BE2C (cell line): ENCODE measurements at regions not wholly inside any gene's neighbourhood (a gene's known extent, or its start where the extent isn't known, plus 50 kb on each side); places are given as distances from the start of the nearest gene placed in this dataset.

ENCODE experiments used
- DNase-seq: peaks from one replicate; pipeline ENCODE4 v3.0.0-alpha.2; 2020
- H3K27me3 ChIP-seq: fragments of 250-450 bp; sonication (Bioruptor Pico); 2 replicates; pipeline ENCODE4 v1.5.1; 2020; ENCODE audit warnings: mild to moderate bottlenecking
- H3K36me3 ChIP-seq: fragments of 250-450 bp; sonication (Bioruptor Pico); 2 replicates; pipeline ENCODE4 v1.5.1; 2020; ENCODE audit warnings: mild to moderate bottlenecking
- H3K4me1 ChIP-seq: fragments of 250-450 bp; sonication (Bioruptor Pico); 2 replicates; pipeline ENCODE4 v1.5.1; 2020
- H3K4me3 ChIP-seq: 2 replicates; pipeline ENCODE4 v1.5.1; 2011; ENCODE audit warnings: low read depth, low read length
- H3K9me3 ChIP-seq: fragments of 250-450 bp; sonication (Bioruptor Pico); 2 replicates; pipeline ENCODE4 v1.5.1; 2020
- TF ChIP-seq, protein P1 (sequence below): IDR thresholded peaks from 2 replicates; pipeline ENCODE4 v1.5.1; 2012; ENCODE audit warnings: mild to moderate bottlenecking, low read depth, low read length

DNA sequence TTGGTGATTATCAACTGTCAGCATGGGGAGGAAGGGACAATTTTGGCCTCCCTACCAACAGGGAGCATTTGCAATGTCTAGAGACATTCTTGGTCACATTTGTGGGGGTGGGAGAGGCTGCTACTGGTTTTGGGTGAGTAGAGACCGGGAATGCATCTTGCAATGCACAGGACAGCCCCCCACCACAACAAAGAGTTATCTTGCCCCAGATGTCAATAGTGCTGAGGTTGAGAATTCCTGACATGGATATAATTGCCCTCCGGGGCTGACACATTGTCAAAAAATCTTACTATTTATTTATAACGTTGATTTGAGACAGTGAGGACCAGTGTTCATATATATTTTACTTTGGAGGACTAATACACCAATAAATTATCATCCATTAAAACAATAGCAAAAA is 316.1 kb downstream of the PSAT1 start:
- Histone ChIP-seq H3K4me1 (no peaks in the 10 kb centered on the region), H3K36me3 (no peaks in the 10 kb centered on the region)
- no peak for DNase-seq

DNA sequence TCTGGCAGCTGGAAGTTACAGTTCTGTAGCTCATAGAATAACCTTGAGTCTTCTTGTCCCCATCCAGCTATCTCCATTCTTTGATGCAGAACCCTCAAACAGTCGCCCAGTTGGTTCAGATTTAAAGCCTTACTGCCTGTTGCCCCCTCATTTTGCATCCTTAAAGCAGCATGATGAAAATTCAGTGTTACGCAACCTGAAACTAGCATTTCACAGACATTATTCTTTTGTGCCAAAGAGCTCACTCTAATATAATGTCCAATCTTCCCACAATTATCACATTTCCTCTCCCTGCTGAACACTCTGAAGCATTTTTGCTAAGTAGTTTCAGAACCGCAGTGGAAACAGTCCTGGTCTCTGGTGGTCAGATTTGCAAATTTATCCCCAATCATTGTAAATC is 318.0 kb downstream of the PSAT1 start:
- no peak overlapping the region for H3K4me3 ChIP-seq
- no peaks in the 10 kb centered on the region for H3K9me3 ChIP-seq
- no peaks in the 10 kb centered on the region for H3K4me1 ChIP-seq
- TF ChIP-seq, protein P1, sequence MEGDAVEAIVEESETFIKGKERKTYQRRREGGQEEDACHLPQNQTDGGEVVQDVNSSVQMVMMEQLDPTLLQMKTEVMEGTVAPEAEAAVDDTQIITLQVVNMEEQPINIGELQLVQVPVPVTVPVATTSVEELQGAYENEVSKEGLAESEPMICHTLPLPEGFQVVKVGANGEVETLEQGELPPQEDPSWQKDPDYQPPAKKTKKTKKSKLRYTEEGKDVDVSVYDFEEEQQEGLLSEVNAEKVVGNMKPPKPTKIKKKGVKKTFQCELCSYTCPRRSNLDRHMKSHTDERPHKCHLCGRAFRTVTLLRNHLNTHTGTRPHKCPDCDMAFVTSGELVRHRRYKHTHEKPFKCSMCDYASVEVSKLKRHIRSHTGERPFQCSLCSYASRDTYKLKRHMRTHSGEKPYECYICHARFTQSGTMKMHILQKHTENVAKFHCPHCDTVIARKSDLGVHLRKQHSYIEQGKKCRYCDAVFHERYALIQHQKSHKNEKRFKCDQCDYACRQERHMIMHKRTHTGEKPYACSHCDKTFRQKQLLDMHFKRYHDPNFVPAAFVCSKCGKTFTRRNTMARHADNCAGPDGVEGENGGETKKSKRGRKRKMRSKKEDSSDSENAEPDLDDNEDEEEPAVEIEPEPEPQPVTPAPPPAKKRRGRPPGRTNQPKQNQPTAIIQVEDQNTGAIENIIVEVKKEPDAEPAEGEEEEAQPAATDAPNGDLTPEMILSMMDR: no peak
- no peaks in the 10 kb centered on the region for H3K27me3 ChIP-seq
- no peaks in the 10 kb centered on the region for H3K36me3 ChIP-seq
- DNase-seq: no peak

More for the DNA sequence above, 316.1 kb downstream of the PSAT1 start:
- TF ChIP-seq, protein P1: no peak
- Histone ChIP-seq H3K4me3 (no peak overlapping the region), H3K27me3 (no peaks in the 10 kb centered on the region), H3K9me3 (no peaks in the 10 kb centered on the region)

DNA sequence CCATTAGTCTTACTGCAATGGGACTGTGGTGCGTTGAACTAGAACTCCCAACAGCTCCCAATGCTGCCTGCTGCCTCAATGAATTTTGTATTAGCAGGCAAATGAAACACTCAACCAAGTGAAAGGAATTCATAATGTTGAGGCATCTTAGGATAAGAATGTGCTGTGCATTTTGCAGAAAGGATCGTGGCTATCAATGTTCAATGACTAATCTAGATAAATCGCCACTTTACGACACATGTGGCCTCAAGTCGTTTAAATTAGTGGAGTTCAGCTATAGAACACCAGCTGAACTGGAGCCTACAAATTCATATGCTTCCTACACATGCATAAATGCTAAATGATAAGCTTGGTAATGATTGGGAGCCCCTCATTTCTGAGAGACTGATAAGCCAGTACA is 318.4 kb downstream of the PSAT1 start:
- Histone ChIP-seq H3K4me1 (no peaks in the 10 kb centered on the region), H3K9me3 (no peaks in the 10 kb centered on the region), H3K27me3 (no peaks in the 10 kb centered on the region), H3K4me3 (no peak overlapping the region), H3K36me3 (no peaks in the 10 kb centered on the region)
- no peak for DNase-seq
- TF ChIP-seq, protein P1: no peak

DNA sequence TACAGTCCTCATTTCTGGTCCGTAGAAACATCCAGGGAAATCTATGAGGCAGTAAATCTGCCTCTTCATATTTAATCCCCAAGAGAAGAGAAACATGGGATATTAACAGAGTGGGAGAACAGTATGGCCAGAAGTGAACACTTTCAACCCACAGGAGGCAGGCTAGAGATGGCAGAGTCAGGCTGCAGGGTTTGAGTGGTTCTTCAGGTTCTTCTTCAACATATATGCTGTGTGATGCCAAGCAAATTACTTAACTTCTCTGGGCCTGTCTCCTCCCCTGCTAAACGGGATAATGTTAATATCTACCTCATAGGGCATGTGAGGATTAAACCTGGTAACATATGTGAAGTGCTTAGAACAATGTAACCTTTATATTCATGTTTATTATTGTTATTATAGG is 321.8 kb downstream of the PSAT1 start:
- Histone ChIP-seq H3K4me1 (no peaks in the 10 kb centered on the region), H3K9me3 (no peaks in the 10 kb centered on the region), H3K27me3 (no peaks in the 10 kb centered on the region), H3K36me3 (no peaks in the 10 kb centered on the region), H3K4me3 (no peak overlapping the region)
- no peak for DNase-seq
- TF ChIP-seq, protein P1: peak; percentile 21; the same call in 1 of the 2 replicates

DNA sequence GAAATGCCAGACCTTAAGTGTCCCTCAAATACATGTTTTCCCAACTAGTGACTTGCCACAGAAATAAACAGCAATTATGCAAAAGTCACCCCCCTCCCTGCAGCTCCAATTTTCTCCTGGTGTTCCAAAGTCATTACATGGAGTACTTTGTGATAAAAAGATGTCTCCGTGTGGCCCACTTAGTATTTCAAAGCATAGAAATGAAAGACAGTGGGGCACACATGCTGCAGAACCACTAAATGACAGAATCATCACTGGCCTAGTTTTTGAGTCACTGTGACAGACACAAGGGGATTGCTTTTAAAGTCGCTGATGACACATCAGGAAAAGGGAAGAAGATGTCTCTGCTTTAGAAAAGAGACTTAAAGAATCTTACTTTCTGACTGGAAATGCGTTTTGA is 323.4 kb downstream of the PSAT1 start:
- Histone ChIP-seq H3K4me3 (no peak overlapping the region), H3K4me1 (no peaks in the 10 kb centered on the region), H3K27me3 (no peaks in the 10 kb centered on the region), H3K9me3 (no peaks in the 10 kb centered on the region), H3K36me3 (no peaks in the 10 kb centered on the region)
- TF ChIP-seq, protein P1: no peak
- no peak for DNase-seq

DNA sequence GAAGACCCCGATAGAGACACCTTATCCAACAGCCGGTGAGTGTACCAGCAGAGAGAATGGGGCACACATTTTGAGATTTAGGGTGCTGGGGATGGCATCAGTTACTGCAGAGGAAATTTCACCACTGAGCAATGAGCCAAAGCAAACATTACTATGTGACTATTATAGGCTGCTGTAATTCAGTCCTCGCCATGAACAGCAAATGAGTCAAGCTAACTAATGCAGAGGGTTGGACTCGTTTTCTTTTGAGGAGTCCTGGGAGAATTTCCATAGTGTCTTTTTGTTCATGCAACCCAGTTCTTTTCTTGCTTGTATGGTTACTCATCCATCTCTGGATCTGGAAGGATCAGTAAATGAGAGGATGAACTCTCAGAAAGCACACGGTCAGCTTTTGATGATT is 323.8 kb downstream of the PSAT1 start:
- Histone ChIP-seq H3K4me1 (no peaks in the 10 kb centered on the region), H3K4me3 (no peak overlapping the region), H3K36me3 (no peaks in the 10 kb centered on the region), H3K27me3 (no peaks in the 10 kb centered on the region), H3K9me3 (no peaks in the 10 kb centered on the region)
- TF ChIP-seq, protein P1: no peak
- no peak for DNase-seq
